ENCODE measurements at regions not wholly inside any gene's neighbourhood (a gene's known extent, or its start where the extent isn't known, plus 50 kb on each side); places are given as distances from the start of the nearest gene placed in this dataset.

GRCh38 chr3:144763878-144764454 lies 792.3 kb downstream of the DIPK2A start:
- TF ChIP-seq CTCF (IDR thresholded peaks at IDR 0.05) (no peak), POLR2A (IDR thresholded peaks at IDR 0.05) (no peak), POLR2AphosphoS5 (IDR thresholded peaks at IDR 0.05; ENCODE audit: insufficient read depth in 1 of 2, low read depth in 1 of 2) (no peak)
